ENCODE measurements at regions not wholly inside any gene's neighbourhood (a gene's known extent, or its start where the extent isn't known, plus 50 kb on each side); places are given as distances from the start of the nearest gene placed in this dataset.
"Not testable (repeated sequence)": the region's sequence is repeated elsewhere in the genome, so short reads cannot be mapped to it uniquely, and the experiment has no call there.

GRCh38 chrX:139199933-139200332 is 330.6 kb upstream of the F9 start:
- no peak for DNase-seq (ENCODE audit: low read depth)

- DNase-seq (ENCODE audit: low read depth) = no peak
Measured at GRCh38 chrX:139198936-139199335, 331.6 kb upstream of the F9 start.

GRCh38 chrX:139196890-139197289 is 333.6 kb upstream of the F9 start:
- no peak for DNase-seq (ENCODE audit: low read depth)

- DNase-seq (ENCODE audit: low read depth) = no peak
Measured at GRCh38 chrX:139194571-139195280, 335.8 kb upstream of the F9 start.

GRCh38 chrX:139192386-139192961 is 338.1 kb upstream of the F9 start:
- no peak for DNase-seq (ENCODE audit: low read depth)

- no peak for DNase-seq (ENCODE audit: low read depth)
Measured at GRCh38 chrX:139191746-139192385, 338.7 kb upstream of the F9 start.

GRCh38 chrX:139191286-139191685 is 339.3 kb upstream of the F9 start:
- DNase-seq (ENCODE audit: low read depth) = no peak

GRCh38 chrX:139187738-139188137 is 342.8 kb upstream of the F9 start:
- no peak for DNase-seq (ENCODE audit: low read depth)

- DNase-seq (ENCODE audit: low read depth) = no peak
Measured at GRCh38 chrX:139186991-139187390, 343.5 kb upstream of the F9 start.

GRCh38 chrX:139179592-139179991 is 350.9 kb upstream of the F9 start:
- DNase-seq (ENCODE audit: low read depth) = no peak

- no peak for DNase-seq (ENCODE audit: low read depth)
Measured at GRCh38 chrX:139178980-139179379, 351.6 kb upstream of the F9 start.

GRCh38 chrX:139172731-139173130 is 357.8 kb upstream of the F9 start:
- DNase-seq (ENCODE audit: low read depth) = no peak

- DNase-seq (ENCODE audit: low read depth) = no peak
Measured at GRCh38 chrX:139170526-139171173, 359.9 kb upstream of the F9 start.

- no peak for DNase-seq (ENCODE audit: low read depth)
Measured at GRCh38 chrX:139167282-139167681, 363.3 kb upstream of the F9 start.

- DNase-seq (ENCODE audit: low read depth) = no peak
Measured at GRCh38 chrX:139158256-139158655, 372.3 kb upstream of the F9 start.

- no peak for DNase-seq (ENCODE audit: low read depth)
Measured at GRCh38 chrX:139156356-139156755, 374.2 kb upstream of the F9 start.

- DNase-seq (ENCODE audit: low read depth) = not testable (repeated sequence)
Measured at GRCh38 chrX:139146625-139147024, 383.9 kb upstream of the F9 start.

- DNase-seq (ENCODE audit: low read depth) = no peak
Measured at GRCh38 chrX:139141370-139141769, 389.2 kb upstream of the F9 start.

GRCh38 chrX:139134316-139134715 is 396.2 kb upstream of the F9 start:
- no peak for DNase-seq (ENCODE audit: low read depth)

GRCh38 chrX:139126493-139126892 is 404.0 kb upstream of the F9 start:
- DNase-seq (ENCODE audit: low read depth) = no peak

- no peak for DNase-seq (ENCODE audit: low read depth)
Measured at GRCh38 chrX:139125916-139126315, 404.6 kb upstream of the F9 start.

GRCh38 chrX:139121616-139122286 is 408.8 kb upstream of the F9 start:
- no peak for DNase-seq (ENCODE audit: low read depth)

GRCh38 chrX:139120760-139121159 is 409.2 kb upstream of the FGF13 start:
- DNase-seq (ENCODE audit: low read depth) = no peak
